Spleen (tissue), 7 donors: ENCODE measurements at regions not wholly inside any gene's neighbourhood (a gene's known extent, or its start where the extent isn't known, plus 50 kb on each side); places are given as distances from the start of the nearest gene placed in this dataset.

Experiments
- CTCF ChIP-seq, 11 experiments: fragments of 200-600 bp in 7 of 11; fragments of 450-650 bp in 4 of 11; sonication (generic) in 4 of 11; IDR thresholded peaks in 8 of 11; conservative IDR thresholded peaks in 3 of 11; 1 replicate in 7 of 11; 2 replicates in 4 of 11; pipeline versions ENCODE4 v1.4.0 to v1.8.0; 2016 to 2021; ENCODE audit warnings: antibody characterized with exemption in 11 of 11, inconsistent platforms in 4 of 11, mild to moderate bottlenecking in 1 of 11
- POLR2AphosphoS5 ChIP-seq, 3 donors: sonication (generic); formaldehyde crosslinking; IDR thresholded peaks; one replicate each; pipeline ENCODE4 v1.5.1; 2017; ENCODE audit warnings: antibody characterized with exemption in 3 of 3
- donor health status: DM: no; HTN: no; CAD: no; lungs with moderate emphysema.
- donor health status: DM: no; HTN: no; CAD: no.
- donor health status: DM: no; HTN: no; CAD: no.

- no peak for TF ChIP-seq POLR2AphosphoS5 (IDR thresholded peaks at IDR 0.05)
- no peak for TF ChIP-seq CTCF (IDR thresholded peaks at IDR 0.05 in 8 of 11, conservative IDR thresholded peaks at IDR 0.05 in 3 of 11)
Observed at GRCh38 chr5:162407614-162408013, 340.0 kb downstream of the GABRG2 start.
